ENCODE measurements at regions not wholly inside any gene's neighbourhood (a gene's known extent, or its start where the extent isn't known, plus 50 kb on each side); places are given as distances from the start of the nearest gene placed in this dataset.

DNA sequence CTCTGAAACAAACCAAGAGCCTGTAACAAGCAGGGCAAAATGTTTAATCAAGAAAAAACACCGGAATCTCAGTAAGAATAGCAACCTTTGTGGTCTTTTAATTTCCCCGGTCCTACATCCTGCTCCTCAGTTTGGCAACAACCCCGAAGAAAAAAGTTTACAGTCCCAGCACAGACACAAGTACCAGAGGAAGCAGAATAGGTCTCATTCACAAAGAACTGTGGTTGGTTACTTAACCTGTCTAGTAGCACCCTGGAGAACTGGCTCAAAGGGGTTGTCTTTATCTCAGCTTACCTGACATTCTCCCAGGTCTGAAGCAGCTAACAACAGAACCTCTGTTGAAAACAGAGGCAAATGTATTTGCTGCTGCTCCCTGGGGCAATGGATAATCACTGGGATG lies 399.3 kb downstream of the AJAP1 start:
- TF ChIP-seq, protein P1, sequence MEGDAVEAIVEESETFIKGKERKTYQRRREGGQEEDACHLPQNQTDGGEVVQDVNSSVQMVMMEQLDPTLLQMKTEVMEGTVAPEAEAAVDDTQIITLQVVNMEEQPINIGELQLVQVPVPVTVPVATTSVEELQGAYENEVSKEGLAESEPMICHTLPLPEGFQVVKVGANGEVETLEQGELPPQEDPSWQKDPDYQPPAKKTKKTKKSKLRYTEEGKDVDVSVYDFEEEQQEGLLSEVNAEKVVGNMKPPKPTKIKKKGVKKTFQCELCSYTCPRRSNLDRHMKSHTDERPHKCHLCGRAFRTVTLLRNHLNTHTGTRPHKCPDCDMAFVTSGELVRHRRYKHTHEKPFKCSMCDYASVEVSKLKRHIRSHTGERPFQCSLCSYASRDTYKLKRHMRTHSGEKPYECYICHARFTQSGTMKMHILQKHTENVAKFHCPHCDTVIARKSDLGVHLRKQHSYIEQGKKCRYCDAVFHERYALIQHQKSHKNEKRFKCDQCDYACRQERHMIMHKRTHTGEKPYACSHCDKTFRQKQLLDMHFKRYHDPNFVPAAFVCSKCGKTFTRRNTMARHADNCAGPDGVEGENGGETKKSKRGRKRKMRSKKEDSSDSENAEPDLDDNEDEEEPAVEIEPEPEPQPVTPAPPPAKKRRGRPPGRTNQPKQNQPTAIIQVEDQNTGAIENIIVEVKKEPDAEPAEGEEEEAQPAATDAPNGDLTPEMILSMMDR (IDR thresholded peaks at IDR 0.05) = no peak

DNA sequence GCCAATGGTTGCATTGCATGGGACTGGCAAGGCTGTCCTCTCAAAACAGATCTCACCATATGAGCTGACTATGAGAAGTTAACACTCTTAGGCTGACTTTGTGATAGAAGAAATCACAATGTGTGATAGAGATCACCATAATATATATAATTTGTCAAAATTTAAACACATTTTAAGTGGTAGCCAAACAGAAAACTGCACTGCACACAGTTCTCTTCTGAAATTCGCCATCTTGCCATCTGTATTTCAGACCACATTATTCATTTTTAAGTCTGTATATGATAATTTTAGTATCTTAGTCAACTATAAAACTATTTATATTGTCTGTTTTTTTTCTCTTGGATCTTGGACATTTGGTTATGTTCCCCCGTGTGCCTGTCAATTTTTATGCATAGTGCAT lies 374.7 kb downstream of the AJAP1 start:
- POLR2A ChIA-PET = no interaction called here
- no peak overlapping the region for H3K27ac Mint-ChIP-seq
- H3K27me3 Mint-ChIP-seq = no peaks in the 10 kb centered on the region
- TF ChIP-seq, protein P1 (IDR thresholded peaks at IDR 0.05) = no peak
- H3K4me1 Mint-ChIP-seq = no peaks in the 10 kb centered on the region
- H3K9me3 Mint-ChIP-seq = no peaks in the 10 kb centered on the region
- no peaks in the 10 kb centered on the region for H3K36me3 Mint-ChIP-seq (ENCODE audit: low read depth)
- CTCF ChIA-PET = no interaction called here
- no peak for DNase-seq
- no peak overlapping the region for H3K4me3 Mint-ChIP-seq
- ATAC-seq (ENCODE audit: low read depth) = no peak
- intact Hi-C loops (cut with micrococcal nuclease) = no loop called here

More for the DNA sequence above, 399.3 kb downstream of the AJAP1 start:
- H3K36me3 Mint-ChIP-seq (ENCODE audit: low read depth) = no peaks in the 10 kb centered on the region
- POLR2A ChIA-PET = no interaction called here
- peaks cover 5% of the 10 kb centered on the region for H3K27me3 Mint-ChIP-seq
- CTCF ChIA-PET = no interaction called here
- H3K4me3 Mint-ChIP-seq = no peak overlapping the region
- intact Hi-C loops (cut with micrococcal nuclease) = no loop called here
- peaks cover 18% of the 10 kb centered on the region for H3K9me3 Mint-ChIP-seq
- no peak for DNase-seq
- ATAC-seq (ENCODE audit: low read depth) = no peak
- no peaks in the 10 kb centered on the region for H3K4me1 Mint-ChIP-seq
- H3K27ac Mint-ChIP-seq = no peak overlapping the region

DNA sequence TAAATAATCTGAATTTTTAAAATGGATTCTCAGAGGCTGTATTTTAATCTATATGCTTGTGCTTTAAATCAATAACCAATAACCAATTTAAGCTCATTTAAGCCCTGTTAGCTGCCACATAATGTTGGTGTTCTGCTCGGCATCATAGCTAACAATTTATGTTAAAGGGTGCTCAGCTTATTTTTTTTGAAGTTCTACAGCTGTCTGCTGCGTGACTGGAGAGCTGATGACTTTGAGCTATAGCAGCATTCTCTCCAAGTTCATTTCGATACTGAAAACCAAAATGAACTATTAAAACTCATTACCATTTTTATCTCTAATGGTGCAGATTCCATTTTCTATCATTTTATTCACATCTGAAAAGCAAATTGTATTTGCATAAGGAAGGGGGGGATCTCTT lies 357.8 kb downstream of the AJAP1 start:
- H3K27ac Mint-ChIP-seq = no peak overlapping the region
- H3K4me1 Mint-ChIP-seq = no peaks in the 10 kb centered on the region
- intact Hi-C loops (cut with micrococcal nuclease) = no loop called here
- no peak overlapping the region for H3K4me3 Mint-ChIP-seq
- TF ChIP-seq, protein P1 (IDR thresholded peaks at IDR 0.05) = no peak
- no peaks in the 10 kb centered on the region for H3K36me3 Mint-ChIP-seq (ENCODE audit: low read depth)
- DNase-seq (no peak), ATAC-seq (ENCODE audit: low read depth) (no peak)
- peaks cover 2% of the 10 kb centered on the region for H3K27me3 Mint-ChIP-seq
- ChIA-PET CTCF (no interaction called here), POLR2A (no interaction called here)
- no peaks in the 10 kb centered on the region for H3K9me3 Mint-ChIP-seq

DNA sequence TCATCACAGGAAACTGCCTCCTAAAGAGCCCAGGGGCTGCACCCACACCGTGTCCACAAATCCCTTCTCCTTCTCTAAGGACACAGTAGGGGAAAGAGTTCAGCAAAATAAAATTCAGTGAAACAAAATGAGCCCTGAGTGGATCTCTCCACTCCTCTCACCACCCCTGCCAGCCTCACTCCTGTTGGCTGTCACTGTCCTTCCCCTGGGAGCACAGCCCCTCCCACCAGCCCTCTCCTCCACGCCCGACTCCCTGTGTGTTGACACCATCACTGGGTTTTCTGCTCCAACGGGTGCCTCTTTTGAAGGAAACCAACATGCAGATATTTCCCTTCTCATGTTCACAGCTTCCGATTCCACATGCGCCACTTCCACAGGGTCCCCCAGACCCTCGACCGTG lies 356.2 kb downstream of the AJAP1 start:
- Mint-ChIP-seq H3K4me3 (no peak overlapping the region), H3K27me3 (peaks cover 2% of the 10 kb centered on the region)
- intact Hi-C loops (cut with micrococcal nuclease) = no loop called here

DNA sequence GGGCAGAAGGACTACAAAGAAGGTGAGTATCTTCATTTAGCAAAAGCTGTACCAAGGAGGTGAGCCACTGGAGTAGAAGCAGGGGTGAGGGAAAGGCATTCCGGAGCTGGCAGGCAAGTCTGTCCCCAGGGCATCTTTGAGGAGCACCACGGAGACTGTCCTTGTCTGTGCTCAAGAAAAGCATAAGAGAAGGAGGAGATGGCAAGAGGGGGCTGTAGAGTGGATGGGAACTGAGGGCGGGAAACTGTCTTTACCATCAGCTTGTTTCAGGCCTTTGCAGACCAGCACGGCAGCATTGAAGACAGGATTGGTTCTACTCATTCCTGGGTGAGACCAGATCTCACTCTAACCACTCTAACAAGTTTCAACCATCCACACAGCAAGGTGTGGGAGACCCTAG lies 355.8 kb downstream of the AJAP1 start:
- DNase-seq (no peak), ATAC-seq (ENCODE audit: low read depth) (no peak)
- H3K27ac Mint-ChIP-seq = no peak overlapping the region
- ChIA-PET POLR2A (no interaction called here), CTCF (no interaction called here)
- no peak overlapping the region for H3K4me3 Mint-ChIP-seq
- no peaks in the 10 kb centered on the region for H3K36me3 Mint-ChIP-seq (ENCODE audit: low read depth)
- intact Hi-C loops (cut with micrococcal nuclease) = no loop called here
- peaks cover under 1% of the 10 kb centered on the region for H3K9me3 Mint-ChIP-seq
- peaks cover 2% of the 10 kb centered on the region for H3K27me3 Mint-ChIP-seq
- H3K4me1 Mint-ChIP-seq = no peaks in the 10 kb centered on the region
- TF ChIP-seq, protein P1 (IDR thresholded peaks at IDR 0.05) = no peak

More for the DNA sequence above, 356.2 kb downstream of the AJAP1 start:
- H3K4me1 Mint-ChIP-seq = no peaks in the 10 kb centered on the region
- DNase-seq (no peak), ATAC-seq (ENCODE audit: low read depth) (no peak)
- H3K27ac Mint-ChIP-seq = no peak overlapping the region
- ChIA-PET CTCF (no interaction called here), POLR2A (no interaction called here)
- no peaks in the 10 kb centered on the region for H3K36me3 Mint-ChIP-seq (ENCODE audit: low read depth)
- TF ChIP-seq, protein P1 (IDR thresholded peaks at IDR 0.05) = no peak
- H3K9me3 Mint-ChIP-seq = no peaks in the 10 kb centered on the region

Data from activated B cell treated with CpG ODN at 0.5 μM for 24 hours (primary cell).